Caco-2 (cell line): ENCODE measurements at regions not wholly inside any gene's neighbourhood (a gene's known extent, or its start where the extent isn't known, plus 50 kb on each side); places are given as distances from the start of the nearest gene placed in this dataset.

Experiments
- BruUV-seq: library from RNA; stranded (reverse); fragments of 400-500 nt; replicated peaks from 2 replicates; lab custom pipeline; 2021; lab: Mats Ljungman, UMichigan
- CTCF ChIA-PET: fragments of 300-600 bp; sonication (Branson Sonifier 250); formaldehyde crosslinking; loops from one replicate; lab custom pipeline; 2022; ENCODE audit warnings: antibody characterized with exemption; lab: Charles Lee
- POLR2A ChIA-PET: fragments of 300-600 bp; sonication (Branson Sonifier 250); formaldehyde crosslinking; loops from one replicate; lab custom pipeline; 2022; ENCODE audit warnings: antibody characterized with exemption; lab: Charles Lee
- DNase-seq, 2 experiments: peaks; one replicate each; pipeline versions ENCODE4 v3.0.0 to v3.0.0-alpha.2; 2020 to 2022
- H3K27me3 ChIP-seq: replicated peaks from 2 replicates; pipeline ENCODE4 v1.6.0; 2011; ENCODE audit warnings: low read length; ENCODE audit not compliant: control insufficient read depth, insufficient read depth
- H3K36me3 ChIP-seq: 2 replicates; pipeline ENCODE4 v1.5.1; 2011; ENCODE audit warnings: low read length; ENCODE audit not compliant: control insufficient read depth, insufficient read depth
- H3K4me1 ChIP-seq: fragments of 250-450 bp; sonication (Bioruptor Pico); 2 replicates; pipeline ENCODE4 v1.5.1; 2020; ENCODE audit warnings: mild to moderate bottlenecking
- H3K4me3 ChIP-seq: 2 replicates; pipeline ENCODE4 v1.5.1; 2011; ENCODE audit warnings: low read depth, mild to moderate bottlenecking, control low read depth, low read length
- H3K9me3 ChIP-seq: fragments of 250-450 bp; sonication (Bioruptor Pico); 2 replicates; pipeline ENCODE4 v1.5.1; 2020; ENCODE audit warnings: mild to moderate bottlenecking, moderate library complexity
- H3K27ac Mint-ChIP-seq: one replicate; pipeline ENCODE4 v1.8.0; 2022; ENCODE audit warnings: mixed read lengths; ENCODE audit not compliant: unreplicated experiment
- H3K27me3 Mint-ChIP-seq: one replicate; pipeline ENCODE4 v1.8.0; 2022; ENCODE audit warnings: mixed read lengths; ENCODE audit not compliant: insufficient read depth, unreplicated experiment
- H3K36me3 Mint-ChIP-seq: one replicate; pipeline ENCODE4 v1.8.0; 2022; ENCODE audit warnings: mild to moderate bottlenecking, mixed read lengths; ENCODE audit not compliant: insufficient read depth, unreplicated experiment
- H3K4me1 Mint-ChIP-seq: one replicate; pipeline ENCODE4 v1.8.0; 2022; ENCODE audit warnings: low read depth, mixed read lengths; ENCODE audit not compliant: unreplicated experiment
- H3K4me3 Mint-ChIP-seq: one replicate; pipeline ENCODE4 v1.8.0; 2022; ENCODE audit warnings: mild to moderate bottlenecking, moderate library complexity, mixed read lengths; ENCODE audit not compliant: unreplicated experiment
- H3K9me3 Mint-ChIP-seq: one replicate; pipeline ENCODE4 v1.8.0; 2022; ENCODE audit warnings: mixed read lengths; ENCODE audit not compliant: unreplicated experiment
- CTCF ChIP-seq, 2 experiments: fragments of 200-600 bp in 1 of 2; IDR thresholded peaks; 1 replicate in 1 of 2; 2 replicates in 1 of 2; pipeline versions ENCODE4 v1.5.1 to v1.8.0; 2011 to 2022; ENCODE audit warnings: antibody characterized with exemption in 1 of 2, control low read depth in 1 of 2, inconsistent platforms in 1 of 2, low read depth in 1 of 2, low read length in 1 of 2, mild to moderate bottlenecking in 1 of 2, moderate library complexity in 1 of 2; ENCODE audit not compliant: insufficient read depth in 1 of 2, severe bottlenecking in 1 of 2, unreplicated experiment in 1 of 2
- intact Hi-C: fragments of 100-400 bp; cut with micrococcal nuclease; formaldehyde crosslinking; loops from one replicate; pipeline ENCODE4 v1.10.0; 2022; ENCODE audit not compliant: unreplicated experiment

GRCh38 chr17:56653877-56654276, 60.4 kb downstream of the NOG start:
- no peaks in the 10 kb centered on the region for H3K9me3 Mint-ChIP-seq
- H3K27me3 Mint-ChIP-seq: peaks cover 3% of the 10 kb centered on the region
- H3K4me1 ChIP-seq: no peaks in the 10 kb centered on the region
- H3K36me3 ChIP-seq: no peaks in the 10 kb centered on the region
- H3K4me1 Mint-ChIP-seq: no peaks in the 10 kb centered on the region
- no peak overlapping the region for H3K4me3 ChIP-seq
- intact Hi-C loops: loop anchor here (1.0 to 2.0 kb wide), 2 partner anchors 61 to 63 kb away; partner anchors contain the start of gene NOG
- no peak overlapping the region for H3K27ac Mint-ChIP-seq
- ChIA-PET CTCF (interaction anchor here (0.8 kb wide), 1 partner anchor 127 kb away, joined by 3 read pairs; no protein-coding TSS in a partner anchor), POLR2A (no interaction called here)
- peak in 1 of 2 experiments; percentile 60 for DNase-seq
- H3K27me3 ChIP-seq: no peaks in the 10 kb centered on the region
- H3K9me3 ChIP-seq: peaks cover 4% of the 10 kb centered on the region; the same call in 1 of the 2 replicates
- BruUV-seq: no TSS peak
- peak; percentile 57 to 72 for TF ChIP-seq CTCF (IDR thresholded peaks at IDR 0.05; ENCODE audit: insufficient read depth in 1 of 2, low read depth in 1 of 2, low read length in 1 of 2, severe bottlenecking in 1 of 2, unreplicated experiment in 1 of 2)
- no peaks in the 10 kb centered on the region for H3K36me3 Mint-ChIP-seq
- no peak overlapping the region for H3K4me3 Mint-ChIP-seq

- Mint-ChIP-seq H3K27me3 (peaks cover 5% of the 10 kb centered on the region), H3K36me3 (no peaks in the 10 kb centered on the region), H3K4me1 (no peaks in the 10 kb centered on the region), H3K27ac (no peak overlapping the region), H3K9me3 (no peaks in the 10 kb centered on the region), H3K4me3 (no peak overlapping the region)
- no peak overlapping the region for H3K4me3 ChIP-seq
- DNase-seq: no peak
- intact Hi-C loops: no loop called here
- no peaks in the 10 kb centered on the region for H3K9me3 ChIP-seq
- BruUV-seq: no TSS peak
- ChIA-PET POLR2A (no interaction called here), CTCF (no interaction called here)
- H3K36me3 ChIP-seq: no peaks in the 10 kb centered on the region
- TF ChIP-seq CTCF (IDR thresholded peaks at IDR 0.05; ENCODE audit: insufficient read depth in 1 of 2, low read depth in 1 of 2, low read length in 1 of 2, severe bottlenecking in 1 of 2, unreplicated experiment in 1 of 2): no peak
- H3K27me3 ChIP-seq: no peaks in the 10 kb centered on the region
- H3K4me1 ChIP-seq: no peaks in the 10 kb centered on the region
Observed at GRCh38 chr17:56656701-56657327, 63.3 kb downstream of the NOG start.

GRCh38 chr17:56658648-56659047, 65.1 kb downstream of the NOG start:
- Mint-ChIP-seq H3K36me3 (no peaks in the 10 kb centered on the region), H3K4me1 (no peaks in the 10 kb centered on the region), H3K27ac (no peak overlapping the region), H3K27me3 (peaks cover 11% of the 10 kb centered on the region), H3K4me3 (no peak overlapping the region), H3K9me3 (no peaks in the 10 kb centered on the region)
- H3K27me3 ChIP-seq: no peaks in the 10 kb centered on the region
- no peaks in the 10 kb centered on the region for H3K9me3 ChIP-seq
- H3K4me3 ChIP-seq: no peak overlapping the region
- POLR2A ChIA-PET: no interaction called here
- CTCF ChIA-PET: no interaction called here
- no peaks in the 10 kb centered on the region for H3K4me1 ChIP-seq
- no peak for DNase-seq
- TF ChIP-seq CTCF (IDR thresholded peaks at IDR 0.05; ENCODE audit: insufficient read depth in 1 of 2, low read depth in 1 of 2, low read length in 1 of 2, severe bottlenecking in 1 of 2, unreplicated experiment in 1 of 2): no peak
- no TSS peak for BruUV-seq
- no peaks in the 10 kb centered on the region for H3K36me3 ChIP-seq
- intact Hi-C loops: no loop called here
